HepG2 (cell line): ENCODE measurements at regions not wholly inside any gene's neighbourhood (a gene's known extent, or its start where the extent isn't known, plus 50 kb on each side); places are given as distances from the start of the nearest gene placed in this dataset.
A peak's percentile ranks its signal among the peaks of the same experiment; 100 is the strongest.

Experiments used
- BRD4 ChIP-seq: sonication (generic); formaldehyde crosslinking; IDR thresholded peaks from 2 replicates; pipeline ENCODE4 v1.4.0; 2020; ENCODE audit warnings: missing genetic modification reagents
- ERF ChIP-seq: IDR thresholded peaks from 2 replicates; pipeline ENCODE4 v1.6.1; 2018; ENCODE audit warnings: missing biosample characterization, missing genetic modification reagents
- HDAC6 ChIP-seq: fragments of 200-600 bp; sonication (generic); IDR thresholded peaks from 2 replicates; pipeline ENCODE4 v1.7.0; 2017; ENCODE audit warnings: mild to moderate bottlenecking, antibody characterized with exemption, low read length, low read depth
- HOXA9 ChIP-seq: sonication (generic); formaldehyde crosslinking; IDR thresholded peaks from 2 replicates; pipeline ENCODE4 v1.8.1; 2022; ENCODE audit warnings: missing genetic modification reagents, mild to moderate bottlenecking, moderate library complexity, borderline replicate concordance
- IRX3 ChIP-seq: sonication (generic); formaldehyde crosslinking; IDR thresholded peaks from 2 replicates; pipeline ENCODE4 v1.8.1; 2023; ENCODE audit warnings: mild to moderate bottlenecking, low read depth, missing genetic modification reagents, borderline replicate concordance
- KLF6 ChIP-seq: IDR thresholded peaks from 2 replicates; pipeline ENCODE4 v1.8.0; 2016; ENCODE audit warnings: missing biosample characterization, missing genetic modification reagents
- NFE2L2 ChIP-seq: fragments of 150-350 bp; IDR thresholded peaks from 2 replicates; pipeline ENCODE4 v1.6.1; 2014; ENCODE audit warnings: low read length
- PAWR ChIP-seq: sonication (generic); formaldehyde crosslinking; IDR thresholded peaks from 2 replicates; pipeline ENCODE4 v1.4.0; 2020; ENCODE audit warnings: missing genetic modification reagents, mild to moderate bottlenecking, borderline replicate concordance
- POLR2A ChIP-seq, 2 experiments: IDR thresholded peaks; 2 replicates each; pipeline ENCODE4 v1.6.1; 2011; ENCODE audit warnings: low read depth in 2 of 2, low read length in 2 of 2, mild to moderate bottlenecking in 1 of 2, moderate library complexity in 1 of 2; ENCODE audit not compliant: insufficient read depth in 1 of 2
- SETDB1 ChIP-seq: sonication (generic); formaldehyde crosslinking; IDR thresholded peaks from 2 replicates; pipeline ENCODE4 v1.5.1; 2020; ENCODE audit warnings: missing genetic modification reagents, mild to moderate bottlenecking, borderline replicate concordance
- SOX5 ChIP-seq: IDR thresholded peaks from 2 replicates; pipeline ENCODE4 v1.6.1; 2016; ENCODE audit warnings: borderline replicate concordance
- THAP9 ChIP-seq: sonication (generic); formaldehyde crosslinking; IDR thresholded peaks from 2 replicates; pipeline ENCODE4; 2020; ENCODE audit warnings: missing genetic modification reagents, mild to moderate bottlenecking, borderline replicate concordance
- WIZ ChIP-seq: sonication (generic); formaldehyde crosslinking; IDR thresholded peaks from 2 replicates; pipeline ENCODE4 v1.5.1; 2020; ENCODE audit warnings: mild to moderate bottlenecking, missing genetic modification reagents
- ZNF556 ChIP-seq: sonication (generic); formaldehyde crosslinking; IDR thresholded peaks from 2 replicates; pipeline ENCODE4 v1.4.0; 2020; ENCODE audit warnings: mild to moderate bottlenecking, missing genetic modification reagents, borderline replicate concordance
- ZXDC ChIP-seq: sonication (generic); formaldehyde crosslinking; IDR thresholded peaks from 2 replicates; pipeline ENCODE4 v1.5.0; 2020; ENCODE audit warnings: mild to moderate bottlenecking, missing genetic modification reagents
- TF ChIP-seq, protein P1 (sequence below), 2 experiments: sonication (generic) in 1 of 2; formaldehyde crosslinking in 1 of 2; IDR thresholded peaks; 2 replicates each; pipeline versions ENCODE4 v1.4.0 to v1.6.1; 2016 to 2020; ENCODE audit warnings: borderline replicate concordance in 1 of 2, low read depth in 1 of 2, mild to moderate bottlenecking in 1 of 2, missing genetic modification reagents in 1 of 2
- TF ChIP-seq, protein P2 (sequence below): IDR thresholded peaks from 2 replicates; pipeline ENCODE4 v1.6.1; 2016; ENCODE audit warnings: control low read depth
- TF ChIP-seq, protein P3 (sequence below): IDR thresholded peaks from 2 replicates; pipeline ENCODE4 v1.6.1; 2016

GRCh38 chr15:38073178-38073946 is 138.9 kb downstream of the TMCO5A start (continued):
- TF ChIP-seq, protein P1, sequence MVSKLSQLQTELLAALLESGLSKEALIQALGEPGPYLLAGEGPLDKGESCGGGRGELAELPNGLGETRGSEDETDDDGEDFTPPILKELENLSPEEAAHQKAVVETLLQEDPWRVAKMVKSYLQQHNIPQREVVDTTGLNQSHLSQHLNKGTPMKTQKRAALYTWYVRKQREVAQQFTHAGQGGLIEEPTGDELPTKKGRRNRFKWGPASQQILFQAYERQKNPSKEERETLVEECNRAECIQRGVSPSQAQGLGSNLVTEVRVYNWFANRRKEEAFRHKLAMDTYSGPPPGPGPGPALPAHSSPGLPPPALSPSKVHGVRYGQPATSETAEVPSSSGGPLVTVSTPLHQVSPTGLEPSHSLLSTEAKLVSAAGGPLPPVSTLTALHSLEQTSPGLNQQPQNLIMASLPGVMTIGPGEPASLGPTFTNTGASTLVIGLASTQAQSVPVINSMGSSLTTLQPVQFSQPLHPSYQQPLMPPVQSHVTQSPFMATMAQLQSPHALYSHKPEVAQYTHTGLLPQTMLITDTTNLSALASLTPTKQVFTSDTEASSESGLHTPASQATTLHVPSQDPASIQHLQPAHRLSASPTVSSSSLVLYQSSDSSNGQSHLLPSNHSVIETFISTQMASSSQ (IDR thresholded peaks at IDR 0.05; ENCODE audit: low read depth), result no peak
- TF ChIP-seq, protein P1 (CRISPR knock-in tag; IDR thresholded peaks at IDR 0.05; ENCODE audit: borderline replicate concordance), result no peak
- TF ChIP-seq HDAC6, result no peak
- TF ChIP-seq ERF (CRISPR knock-in tag), result 0 out of 2 replicates have a peak, but pooled peaks have one; percentile 9
- TF ChIP-seq IRX3 (CRISPR knock-in tag), result no peak
- peak in 1 of 2 experiments; percentile 30; a peak in 1 of 4 replicates for TF ChIP-seq POLR2A (IDR thresholded peaks at IDR 0.05; ENCODE audit: insufficient read depth in 1 of 2, low read depth in 2 of 2, low read length in 2 of 2)
- no peak for TF ChIP-seq PAWR (CRISPR knock-in tag)
- TF ChIP-seq THAP9, result no peak
- TF ChIP-seq WIZ (CRISPR knock-in tag), result no peak
- TF ChIP-seq ZXDC (CRISPR knock-in tag), result no peak
- TF ChIP-seq, protein P2, sequence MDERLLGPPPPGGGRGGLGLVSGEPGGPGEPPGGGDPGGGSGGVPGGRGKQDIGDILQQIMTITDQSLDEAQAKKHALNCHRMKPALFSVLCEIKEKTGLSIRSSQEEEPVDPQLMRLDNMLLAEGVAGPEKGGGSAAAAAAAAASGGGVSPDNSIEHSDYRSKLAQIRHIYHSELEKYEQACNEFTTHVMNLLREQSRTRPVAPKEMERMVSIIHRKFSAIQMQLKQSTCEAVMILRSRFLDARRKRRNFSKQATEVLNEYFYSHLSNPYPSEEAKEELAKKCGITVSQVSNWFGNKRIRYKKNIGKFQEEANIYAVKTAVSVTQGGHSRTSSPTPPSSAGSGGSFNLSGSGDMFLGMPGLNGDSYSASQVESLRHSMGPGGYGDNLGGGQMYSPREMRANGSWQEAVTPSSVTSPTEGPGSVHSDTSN, result no peak
- no peak for TF ChIP-seq SETDB1 (CRISPR knock-in tag)
- no peak for TF ChIP-seq BRD4 (CRISPR knock-in tag)
- TF ChIP-seq, protein P3, sequence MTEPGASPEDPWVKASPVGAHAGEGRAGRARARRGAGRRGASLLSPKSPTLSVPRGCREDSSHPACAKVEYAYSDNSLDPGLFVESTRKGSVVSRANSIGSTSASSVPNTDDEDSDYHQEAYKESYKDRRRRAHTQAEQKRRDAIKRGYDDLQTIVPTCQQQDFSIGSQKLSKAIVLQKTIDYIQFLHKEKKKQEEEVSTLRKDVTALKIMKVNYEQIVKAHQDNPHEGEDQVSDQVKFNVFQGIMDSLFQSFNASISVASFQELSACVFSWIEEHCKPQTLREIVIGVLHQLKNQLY (CRISPR knock-in tag), result no peak
- TF ChIP-seq NFE2L2, result no peak
- no peak for TF ChIP-seq SOX5 (CRISPR knock-in tag)
- TF ChIP-seq HOXA9 (CRISPR knock-in tag), result no peak
- TF ChIP-seq KLF6 (CRISPR knock-in tag), result no peak; the same call in 1 of the 2 replicates
- no peak for TF ChIP-seq ZNF556 (CRISPR knock-in tag)
